GM18508 (cell line): ENCODE measurements at regions not wholly inside any gene's neighbourhood (a gene's known extent, or its start where the extent isn't known, plus 50 kb on each side); places are given as distances from the start of the nearest gene placed in this dataset.

Experiments used
- ATAC-seq: cut with Tn5 transposase; IDR thresholded peaks from one replicate; pipeline ENCODE4 v1.9.1; 2021; ENCODE audit warnings: moderate number of reproducible peaks; ENCODE audit not compliant: insufficient read depth, unreplicated experiment

DNA sequence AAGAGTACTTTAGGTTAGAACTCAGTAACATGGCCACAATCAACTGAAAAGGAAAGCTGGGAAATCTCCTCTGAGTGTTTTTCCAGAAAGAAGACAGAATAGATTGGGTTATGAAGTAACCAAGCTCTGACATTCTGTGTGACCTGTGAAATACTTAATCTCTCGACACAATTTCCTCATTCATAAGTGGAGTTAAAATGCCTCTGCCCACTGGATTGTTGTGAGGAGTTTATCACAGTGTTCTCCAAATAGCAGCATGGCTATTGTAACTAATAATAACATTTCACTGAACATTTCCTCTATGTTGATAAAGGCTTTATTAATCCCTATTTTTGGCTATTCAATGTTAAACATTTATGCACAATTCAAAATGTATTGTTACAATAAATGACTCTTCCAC is 311.0 kb downstream of the GABRB2 start:
- ATAC-seq = no peak

DNA sequence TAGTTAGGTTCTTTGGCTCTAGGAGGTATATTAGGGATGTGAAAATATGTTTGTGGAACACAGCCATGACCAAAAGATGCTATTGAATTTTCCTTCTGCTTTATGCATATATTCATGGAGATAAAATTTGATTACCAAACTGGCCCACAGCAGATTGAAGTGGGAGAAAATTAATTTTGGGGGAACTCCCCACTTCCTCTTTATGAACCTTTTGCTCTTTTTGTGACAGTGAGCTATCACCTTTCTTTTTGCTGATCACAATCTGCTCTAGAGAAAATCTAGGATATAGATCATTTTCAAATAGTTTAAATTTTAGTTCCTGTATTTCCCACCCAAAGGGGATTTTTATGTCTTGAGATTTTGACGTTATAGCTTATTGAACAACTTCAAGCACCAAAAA is 313.0 kb downstream of the GABRB2 start:
- ATAC-seq = no peak

DNA sequence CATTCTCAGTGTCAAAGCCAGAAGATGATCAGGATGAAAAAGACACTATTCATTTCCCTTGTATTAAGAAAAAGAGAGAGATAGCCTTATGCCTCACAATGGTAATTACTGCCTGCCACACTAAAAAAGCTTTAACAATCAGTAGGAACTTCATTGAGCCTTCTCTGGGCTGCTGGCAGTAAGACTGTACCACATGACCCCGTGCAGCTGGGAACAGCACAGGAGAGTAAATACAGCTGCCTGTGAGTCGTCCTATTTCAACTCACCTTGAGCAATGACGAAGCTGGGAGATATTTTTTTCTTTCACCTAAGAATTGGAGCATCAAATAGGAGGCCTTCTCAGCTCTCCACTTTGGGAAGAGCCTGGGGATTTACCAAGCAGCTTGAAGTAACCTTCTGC is 316.3 kb downstream of the GABRB2 start:
- no peak for ATAC-seq

DNA sequence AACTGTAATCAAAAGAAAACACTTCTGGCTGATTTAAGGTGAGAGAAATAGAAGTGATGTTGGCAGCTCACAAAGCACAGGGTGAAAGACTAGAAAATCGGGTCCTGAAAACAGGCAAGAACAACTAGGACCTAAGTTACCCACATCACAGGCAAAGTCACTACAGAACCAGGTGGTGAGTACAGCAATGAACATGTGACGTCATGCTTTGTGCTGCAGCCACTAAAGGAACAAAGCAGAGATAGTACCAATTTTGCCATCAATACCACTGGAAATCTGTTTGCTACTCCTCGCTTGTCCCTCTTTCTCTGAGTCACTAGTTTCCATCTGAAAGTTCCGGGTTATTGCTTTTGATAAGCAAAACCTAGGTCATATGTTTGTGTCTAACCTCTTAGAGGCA is 326.7 kb downstream of the GABRB2 start:
- ATAC-seq = no peak

DNA sequence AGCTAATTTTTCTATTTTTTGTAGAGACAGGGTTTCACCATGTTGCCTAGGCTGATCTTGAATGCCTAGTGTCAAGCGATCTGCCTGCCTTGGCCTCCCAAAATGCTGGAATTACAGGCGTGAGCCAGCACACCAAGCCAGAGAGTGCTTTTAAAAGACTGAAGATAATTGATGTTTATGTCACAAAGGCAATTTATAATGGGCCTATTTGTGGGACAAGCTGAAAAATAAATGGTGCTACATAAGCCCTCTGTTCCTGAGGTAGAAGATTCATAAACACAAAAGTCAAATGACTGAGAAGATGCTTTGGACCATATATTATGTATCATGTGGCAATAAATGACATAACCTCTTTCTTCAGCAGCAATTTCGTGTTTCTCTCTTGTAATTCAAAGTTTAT is 329.6 kb downstream of the GABRB2 start:
- ATAC-seq = no peak

DNA sequence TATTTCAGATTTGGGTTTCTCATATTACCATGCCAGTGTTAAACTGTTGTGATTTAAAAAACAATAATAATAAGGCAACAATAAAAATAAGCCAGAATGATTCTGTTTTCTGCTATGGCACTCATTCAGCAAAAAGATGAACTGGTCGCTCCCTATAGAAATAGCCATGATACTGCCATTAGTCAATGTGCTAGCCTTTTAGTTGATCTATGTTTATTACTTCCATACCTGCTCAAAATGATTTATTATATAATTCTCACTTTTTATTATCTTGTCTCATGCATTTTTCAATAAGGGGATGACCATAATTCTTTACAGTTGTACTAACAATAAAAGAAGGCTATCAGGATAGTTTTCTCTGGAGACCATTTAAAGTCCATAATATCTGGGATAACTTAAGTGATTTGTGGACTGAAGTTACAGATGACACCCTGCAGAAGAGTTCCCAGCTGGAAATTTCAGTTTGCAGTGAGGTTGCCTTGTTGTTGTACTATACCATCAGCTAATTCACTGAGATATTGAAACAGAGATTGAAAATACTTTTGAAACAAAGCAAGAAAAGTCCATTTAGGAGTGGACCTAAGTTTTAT is 334.3 kb downstream of the GABRB2 start:
- ATAC-seq = no peak

DNA sequence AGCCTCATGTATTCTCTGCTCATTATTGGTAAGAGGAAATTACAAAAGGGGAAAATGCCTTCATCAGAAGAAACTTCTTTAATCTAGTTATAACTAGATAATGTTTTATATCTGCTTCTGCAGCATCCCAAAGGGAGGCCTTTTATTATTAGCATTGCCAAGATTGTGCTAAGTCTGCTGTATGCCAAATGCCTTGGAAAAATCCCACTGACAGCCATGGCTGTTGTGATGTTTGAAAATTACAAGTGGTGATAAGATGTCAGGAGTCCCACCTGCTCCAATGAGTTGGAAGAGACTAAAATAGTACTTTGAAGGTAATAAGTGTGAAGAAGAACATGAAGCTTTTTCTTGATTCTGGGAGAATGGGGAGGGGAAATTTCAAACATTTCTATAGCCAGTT is 345.0 kb downstream of the GABRB2 start:
- no peak for ATAC-seq

DNA sequence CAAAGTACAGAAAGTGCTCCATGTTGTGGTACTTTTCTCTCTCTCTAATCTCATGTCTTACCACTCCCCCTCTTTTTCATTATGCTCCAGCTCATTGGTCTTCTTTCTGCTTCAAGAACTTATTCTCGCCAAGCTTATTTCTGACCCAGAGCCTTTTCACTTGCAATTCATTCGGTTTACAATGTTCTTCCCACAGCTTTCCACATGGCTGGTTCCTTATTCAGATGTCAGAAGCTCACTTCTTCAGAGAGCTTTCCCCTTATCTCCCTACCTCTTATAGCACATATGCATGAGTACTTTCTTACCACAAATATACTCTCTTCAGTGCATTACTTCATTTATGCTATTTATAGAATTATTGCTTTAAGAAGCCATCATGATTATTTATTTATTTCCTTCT is 338.8 kb upstream of the ATP10B start:
- ATAC-seq = no peak

DNA sequence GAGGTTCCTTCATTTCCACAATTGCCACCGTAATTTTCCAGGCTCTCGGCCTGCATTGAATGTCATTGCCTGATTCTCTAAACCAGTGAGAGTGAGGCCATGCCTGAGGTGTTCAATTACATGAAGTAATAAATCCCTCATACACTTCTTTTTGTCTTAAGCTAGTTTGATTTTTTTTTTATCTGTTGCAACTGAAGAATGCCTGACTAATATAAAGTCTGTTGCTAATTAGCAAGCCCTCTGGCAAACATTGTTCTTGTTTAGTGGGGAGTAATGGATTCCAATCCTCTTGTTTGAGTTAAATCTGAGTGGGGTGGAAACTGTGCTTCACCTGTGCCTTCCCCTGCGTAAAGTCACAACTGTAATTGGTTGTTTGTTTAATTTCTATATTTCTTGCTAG is 338.1 kb upstream of the ATP10B start:
- no peak for ATAC-seq

DNA sequence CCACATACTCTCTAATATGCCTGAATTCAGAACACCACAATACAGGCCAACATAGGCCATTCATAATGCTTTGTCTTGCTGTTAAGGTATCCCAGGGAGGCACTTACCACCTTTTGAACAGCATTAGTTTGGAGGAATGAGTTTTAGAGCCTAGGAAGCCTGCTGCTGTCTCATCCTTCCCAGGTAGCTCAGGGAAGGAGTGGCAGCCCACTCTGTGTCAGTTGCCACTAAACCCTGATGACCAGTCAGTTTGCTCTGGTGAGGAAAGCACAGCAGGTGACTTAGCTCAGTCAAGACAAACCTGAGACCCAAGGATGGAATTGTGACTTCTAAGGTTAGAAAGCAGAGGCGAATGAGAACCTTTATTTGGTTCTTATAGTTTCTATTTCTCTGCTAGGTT is 337.4 kb upstream of the ATP10B start:
- no peak for ATAC-seq

DNA sequence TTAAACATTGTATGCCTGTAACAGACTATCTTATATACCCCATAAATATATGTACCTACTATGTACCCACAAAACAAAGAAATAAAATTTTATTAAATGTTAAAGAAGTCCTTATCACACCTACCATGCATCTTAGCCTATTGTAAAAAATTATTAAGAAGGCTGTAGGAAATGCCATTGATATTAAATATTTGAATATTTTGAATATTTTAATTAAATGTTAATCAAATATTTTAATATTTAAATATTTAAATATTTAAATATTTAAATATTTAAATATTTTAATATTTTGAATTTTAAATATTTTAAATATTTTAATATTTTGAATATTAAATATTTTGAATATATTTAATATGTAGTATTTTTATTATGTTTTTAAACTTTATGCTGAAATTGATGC is 331.5 kb upstream of the ATP10B start:
- no peak for ATAC-seq

DNA sequence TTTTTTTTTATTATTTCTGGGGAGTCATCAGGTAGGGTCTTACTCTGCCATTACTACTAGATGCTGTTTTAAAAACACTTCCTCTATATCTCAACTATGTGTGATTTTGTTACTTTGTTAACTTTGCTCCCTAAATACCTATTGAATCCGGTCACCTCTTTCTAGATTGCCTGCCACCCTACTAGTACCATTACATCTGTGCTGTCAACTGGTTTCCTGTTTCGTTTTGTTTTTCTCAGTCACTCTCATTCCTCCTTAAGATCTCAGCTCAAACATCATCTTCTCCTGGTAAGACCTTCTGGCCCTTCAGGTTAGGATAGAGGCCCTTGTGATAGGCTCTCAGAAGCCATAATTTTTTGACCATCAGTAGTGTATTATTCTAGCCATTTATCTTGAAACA is 324.2 kb upstream of the ATP10B start:
- no peak for ATAC-seq

DNA sequence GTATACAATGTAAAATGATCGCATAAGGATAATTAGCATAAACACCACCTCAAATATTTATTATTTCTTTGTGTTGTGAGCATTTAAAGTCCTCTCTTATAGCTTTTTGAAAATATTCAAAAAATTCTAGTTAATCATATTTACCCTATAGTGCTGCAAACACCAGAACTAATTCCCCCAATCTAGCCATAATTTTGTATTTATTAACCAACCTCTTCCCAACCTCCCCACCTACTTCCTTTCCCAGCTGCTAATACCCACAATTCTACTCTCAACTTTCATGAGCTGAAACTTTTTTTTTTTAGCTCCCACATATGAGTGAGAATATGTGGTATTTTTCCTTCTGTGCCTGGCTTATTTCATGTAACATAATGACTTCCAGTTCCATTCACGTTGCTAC is 317.8 kb upstream of the ATP10B start:
- no peak for ATAC-seq

DNA sequence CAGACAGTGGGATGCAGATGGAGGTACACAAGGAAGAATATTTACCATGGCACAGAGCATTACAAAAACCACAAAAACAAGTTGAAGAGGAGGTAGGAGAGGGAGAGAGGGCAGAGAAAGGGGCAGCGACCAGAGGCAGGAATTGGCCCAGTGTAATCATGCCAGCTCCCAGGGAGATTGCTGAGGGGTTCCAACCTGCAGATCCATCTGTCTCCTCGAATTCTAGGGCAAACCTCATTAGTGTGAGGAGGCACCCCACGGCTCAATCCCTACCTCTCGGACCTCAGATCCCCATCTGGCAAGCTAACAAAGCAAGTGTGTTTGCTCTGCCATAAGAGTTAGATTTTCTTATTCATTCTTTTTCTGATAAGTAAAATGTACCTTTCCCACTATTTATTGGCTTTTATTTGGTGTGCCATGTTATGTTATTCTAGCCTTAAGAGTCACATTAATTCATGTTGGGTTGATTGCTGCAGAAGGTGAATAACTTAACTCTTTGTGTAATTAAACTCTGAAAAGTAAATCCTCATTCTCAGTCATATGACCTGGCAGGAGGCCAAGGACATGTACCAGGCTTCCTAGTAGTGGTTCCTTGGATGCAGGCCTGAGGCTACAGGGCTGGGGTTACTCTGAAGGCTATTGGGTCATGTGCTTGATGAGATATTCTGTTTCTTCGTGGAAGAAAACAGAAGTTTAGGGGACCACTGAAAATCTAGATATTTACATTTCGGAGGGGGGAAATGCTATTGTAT is 315.2 kb upstream of the ATP10B start:
- ATAC-seq = no peak

DNA sequence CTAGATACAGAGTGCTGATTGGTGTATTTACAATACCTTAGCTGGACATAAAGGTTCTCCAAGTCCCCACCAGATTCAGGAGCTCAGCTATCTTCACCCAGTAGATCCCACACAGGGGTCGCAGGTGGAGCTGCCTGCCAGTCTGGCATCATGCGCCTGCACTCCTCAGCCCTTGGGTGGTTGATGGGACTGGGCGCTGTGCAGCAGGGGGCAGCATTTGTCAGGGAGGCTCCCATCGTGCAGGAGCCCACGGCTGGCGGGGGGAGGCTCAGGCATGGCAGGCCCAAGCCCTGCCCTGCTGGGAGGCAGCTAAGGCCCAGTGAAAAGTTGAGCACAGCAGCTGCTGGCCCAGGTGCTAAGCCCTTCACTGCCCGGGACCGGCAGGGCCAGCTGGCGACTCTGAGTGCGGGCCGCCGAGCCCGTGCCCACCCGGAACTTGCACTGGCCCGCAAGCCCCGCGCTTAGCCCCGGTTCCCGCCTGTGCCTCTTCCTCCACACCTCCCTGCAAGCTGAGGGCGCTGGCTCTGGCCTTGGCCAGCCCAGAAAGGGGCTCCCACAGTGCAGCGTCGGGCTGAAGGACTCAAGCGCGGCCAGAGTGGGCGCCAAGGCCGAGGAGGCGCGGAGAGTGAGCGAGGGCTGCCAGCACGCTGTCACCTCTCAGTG is 314.1 kb upstream of the ATP10B start:
- no peak for ATAC-seq

DNA sequence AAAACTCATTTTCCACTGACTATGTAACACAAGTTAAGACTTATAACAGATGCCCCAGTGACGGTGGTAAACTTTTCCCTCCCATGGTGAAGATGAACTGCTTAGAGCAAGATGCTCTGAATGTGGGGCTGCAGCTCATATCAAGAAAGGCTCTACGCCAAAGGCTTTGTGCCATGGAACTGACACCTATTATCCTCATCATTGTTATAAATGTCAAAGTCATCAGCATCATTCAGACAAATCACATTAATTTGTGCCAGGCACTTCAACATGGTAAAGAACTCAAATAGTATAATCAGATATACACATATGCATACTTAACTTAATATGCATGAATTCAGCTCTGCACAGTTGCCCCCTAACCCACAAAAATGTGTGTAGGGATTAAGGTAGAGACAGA is 305.9 kb upstream of the ATP10B start:
- no peak for ATAC-seq

DNA sequence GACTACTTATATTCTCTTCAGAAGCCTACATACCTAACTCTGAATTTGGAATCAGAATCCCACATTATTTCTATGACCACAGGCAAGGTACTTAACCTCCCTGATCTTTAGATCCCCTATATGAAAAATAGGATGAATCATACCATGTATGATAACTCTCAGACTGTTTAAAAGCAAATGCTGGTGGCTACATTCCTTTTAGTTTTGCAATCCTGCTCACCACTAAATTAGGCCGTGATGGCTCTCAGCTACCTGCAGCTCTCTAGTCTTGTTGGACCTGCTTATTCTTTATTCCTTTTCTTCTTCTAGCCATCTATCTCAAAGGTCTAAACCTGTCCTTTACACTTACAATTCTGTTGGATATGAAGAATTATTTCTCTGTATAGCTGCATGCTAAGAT is 303.4 kb upstream of the ATP10B start:
- no peak for ATAC-seq

DNA sequence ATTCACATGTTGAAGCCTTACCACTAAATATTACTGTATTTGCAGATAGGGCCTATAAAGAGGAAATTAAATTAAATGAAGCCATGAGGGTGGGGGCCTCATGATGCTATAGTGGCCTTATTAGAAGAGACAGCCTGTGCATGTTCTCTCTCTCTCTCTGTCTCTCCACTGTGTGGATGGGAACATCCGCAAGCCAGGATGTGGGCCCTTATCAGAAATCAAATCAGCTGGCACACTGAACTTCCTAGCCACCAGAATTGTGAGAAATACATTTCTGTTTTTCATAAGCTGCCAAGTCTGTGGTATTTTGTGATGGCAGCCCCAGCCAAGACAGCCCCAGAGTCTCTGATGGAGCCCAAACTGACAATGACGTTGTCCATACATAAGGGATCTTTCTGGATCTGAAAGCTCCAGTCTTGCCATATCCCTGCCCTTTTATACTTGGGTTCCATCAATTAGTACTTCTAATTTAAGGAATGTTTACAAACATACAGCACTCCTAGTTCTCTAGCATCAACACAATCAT is 300.5 kb upstream of the ATP10B start:
- no peak for ATAC-seq

DNA sequence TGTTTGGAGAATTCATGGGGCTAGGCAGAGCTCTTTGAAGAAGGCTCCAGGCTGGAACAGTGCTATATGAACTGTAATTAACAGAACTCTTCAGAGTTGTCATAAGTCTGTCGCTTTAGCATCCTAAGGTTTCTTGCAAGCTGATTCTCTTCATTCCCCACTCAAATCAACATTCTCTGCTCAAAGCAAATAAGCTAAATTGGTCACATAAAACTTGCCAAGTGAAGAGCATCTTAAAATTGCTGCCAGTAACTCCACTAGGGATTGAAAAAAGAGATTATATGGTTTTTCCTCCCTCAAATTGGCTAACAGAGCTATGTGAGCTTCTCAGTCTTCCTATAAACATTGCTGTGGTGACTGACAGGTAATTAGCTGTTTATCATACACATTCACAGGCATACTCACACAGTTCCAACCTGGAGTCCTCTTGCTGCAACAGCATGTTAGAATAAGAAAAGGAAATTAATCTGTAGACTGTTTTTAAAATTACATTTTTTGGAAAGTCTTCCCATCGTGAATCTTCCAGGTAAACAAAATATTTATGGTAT is 298.5 kb upstream of the ATP10B start:
- no peak for ATAC-seq

DNA sequence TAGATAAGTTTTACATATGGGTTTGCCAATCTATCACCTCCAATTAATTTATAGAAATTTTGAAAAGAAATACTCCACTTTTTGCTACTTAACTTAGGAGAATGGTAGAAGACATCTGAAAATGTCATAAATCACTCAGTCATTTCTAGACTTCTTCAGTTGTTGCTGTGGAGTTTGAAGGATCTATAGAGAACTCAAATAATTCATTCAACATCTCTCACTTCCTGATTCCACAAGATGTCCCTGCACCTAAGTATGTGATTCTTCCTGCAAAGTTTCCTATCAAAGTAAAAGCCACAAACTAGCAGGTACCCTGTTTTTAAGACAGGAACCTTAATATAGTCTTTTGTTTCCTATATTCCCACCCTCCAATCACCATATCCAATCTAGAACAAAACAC is 297.1 kb upstream of the ATP10B start:
- ATAC-seq = no peak

DNA sequence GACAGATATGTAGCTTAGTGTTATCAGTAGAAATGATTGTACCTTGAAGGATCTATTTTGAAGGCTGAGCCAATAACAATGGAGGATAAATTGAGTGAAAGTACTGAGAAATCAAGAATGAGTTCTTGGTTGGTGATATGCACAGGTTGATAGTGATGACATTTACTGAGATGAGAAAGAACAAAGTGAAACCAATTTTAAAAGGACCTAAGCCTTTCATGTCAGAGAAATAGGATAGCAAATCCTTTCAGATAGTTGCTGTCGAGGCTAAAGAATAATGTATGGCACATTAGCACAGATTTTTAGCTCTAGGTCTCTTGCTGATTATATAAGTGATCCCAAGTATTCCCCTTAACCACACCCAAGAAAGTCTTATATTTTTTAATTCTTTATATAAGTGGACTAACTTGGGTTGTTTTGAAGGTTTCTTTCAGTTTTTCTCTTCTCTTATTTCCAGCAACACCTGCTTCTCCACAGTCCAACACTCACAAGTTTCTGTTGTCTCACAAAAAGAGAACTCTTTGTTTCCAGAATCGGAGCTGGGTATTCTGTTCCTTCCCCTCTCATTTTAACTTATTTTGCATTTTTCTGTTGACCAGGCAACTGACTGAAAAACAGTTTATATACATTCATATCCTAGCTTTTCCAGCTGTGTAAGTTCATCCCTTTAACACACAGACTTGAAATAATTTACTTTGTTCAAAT is 286.9 kb upstream of the ATP10B start:
- ATAC-seq = no peak
